ENCODE measurements at regions not wholly inside any gene's neighbourhood (a gene's known extent, or its start where the extent isn't known, plus 50 kb on each side); places are given as distances from the start of the nearest gene placed in this dataset.

GRCh38 chr7:41466760-41467384 lies 236.0 kb downstream of the INHBA start:
- no peak overlapping the region for H3K4me3 ChIP-seq (ENCODE audit: low read depth, low read length)

GRCh38 chr7:41465571-41465970 lies 237.3 kb downstream of the INHBA start:
- H3K27ac ChIP-seq (ENCODE audit: low read depth, low read length) = no peak overlapping the region
- no peaks in the 10 kb centered on the region for H3K36me3 ChIP-seq (ENCODE audit: control insufficient read depth, insufficient read depth, low read length)
- no peaks in the 10 kb centered on the region for H3K9me3 ChIP-seq (ENCODE audit: control insufficient read depth, insufficient read depth, low read depth, low read length)
- no peak overlapping the region for H3K4me3 ChIP-seq (ENCODE audit: low read depth, low read length)
- no peaks in the 10 kb centered on the region for H3K27me3 ChIP-seq (ENCODE audit: control insufficient read depth, insufficient read depth, low read length)
- no peaks in the 10 kb centered on the region for H3K4me1 ChIP-seq (ENCODE audit: control insufficient read depth, insufficient read depth, low read length)
- H3K9ac ChIP-seq (ENCODE audit: low read length) = no peak overlapping the region

More at GRCh38 chr7:41466760-41467384, 236.0 kb downstream of the INHBA start:
- Histone ChIP-seq H3K9ac (ENCODE audit: low read length) (no peak overlapping the region), H3K27me3 (ENCODE audit: control insufficient read depth, insufficient read depth, low read length) (no peaks in the 10 kb centered on the region), H3K9me3 (ENCODE audit: control insufficient read depth, insufficient read depth, low read depth, low read length) (no peaks in the 10 kb centered on the region), H3K27ac (ENCODE audit: low read depth, low read length) (no peak overlapping the region), H3K4me1 (ENCODE audit: control insufficient read depth, insufficient read depth, low read length) (no peaks in the 10 kb centered on the region), H3K36me3 (ENCODE audit: control insufficient read depth, insufficient read depth, low read length) (no peaks in the 10 kb centered on the region)

DNA sequence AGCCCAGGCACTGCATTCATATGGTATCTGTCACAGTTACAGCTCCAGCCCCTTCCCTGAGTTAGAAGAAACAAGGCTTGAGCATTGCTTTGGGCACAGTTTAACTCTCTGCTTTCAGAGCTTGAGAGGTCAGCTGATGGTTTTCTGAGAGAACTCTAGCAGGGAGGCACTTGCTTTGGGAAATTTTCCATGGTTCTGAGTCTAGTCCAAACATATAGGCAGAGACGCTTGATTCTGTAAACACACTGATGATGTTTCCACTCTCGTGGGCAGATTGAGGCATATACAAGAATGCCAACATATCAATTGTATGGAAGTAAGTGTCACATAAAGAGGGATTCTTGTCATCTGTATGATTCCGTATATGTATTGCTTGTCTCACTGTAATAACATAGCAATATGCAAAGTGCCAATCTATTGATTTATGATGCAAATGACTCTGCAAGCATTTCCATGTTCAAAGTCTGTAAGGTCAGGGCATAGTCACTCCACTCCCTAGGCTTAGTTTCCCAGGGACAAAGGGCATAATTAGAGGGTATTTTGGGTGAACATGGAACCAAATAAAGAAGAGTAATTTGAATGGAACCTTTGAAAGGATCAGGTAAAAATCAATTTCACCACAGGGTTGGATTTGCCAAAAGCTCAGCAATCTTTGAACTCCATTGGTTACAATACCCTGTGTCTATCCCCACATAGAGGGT lies 239.0 kb downstream of the INHBA start:
- H3K27me3 ChIP-seq (ENCODE audit: control insufficient read depth, insufficient read depth, low read length) = no peaks in the 10 kb centered on the region
- H3K4me3 ChIP-seq (ENCODE audit: low read depth, low read length) = no peak overlapping the region
- no peak overlapping the region for H3K27ac ChIP-seq (ENCODE audit: low read depth, low read length)
- no peaks in the 10 kb centered on the region for H3K9me3 ChIP-seq (ENCODE audit: control insufficient read depth, insufficient read depth, low read depth, low read length)
- no peaks in the 10 kb centered on the region for H3K36me3 ChIP-seq (ENCODE audit: control insufficient read depth, insufficient read depth, low read length)
- H3K9ac ChIP-seq (ENCODE audit: low read length) = no peak overlapping the region
- no peaks in the 10 kb centered on the region for H3K4me1 ChIP-seq (ENCODE audit: control insufficient read depth, insufficient read depth, low read length)

DNA sequence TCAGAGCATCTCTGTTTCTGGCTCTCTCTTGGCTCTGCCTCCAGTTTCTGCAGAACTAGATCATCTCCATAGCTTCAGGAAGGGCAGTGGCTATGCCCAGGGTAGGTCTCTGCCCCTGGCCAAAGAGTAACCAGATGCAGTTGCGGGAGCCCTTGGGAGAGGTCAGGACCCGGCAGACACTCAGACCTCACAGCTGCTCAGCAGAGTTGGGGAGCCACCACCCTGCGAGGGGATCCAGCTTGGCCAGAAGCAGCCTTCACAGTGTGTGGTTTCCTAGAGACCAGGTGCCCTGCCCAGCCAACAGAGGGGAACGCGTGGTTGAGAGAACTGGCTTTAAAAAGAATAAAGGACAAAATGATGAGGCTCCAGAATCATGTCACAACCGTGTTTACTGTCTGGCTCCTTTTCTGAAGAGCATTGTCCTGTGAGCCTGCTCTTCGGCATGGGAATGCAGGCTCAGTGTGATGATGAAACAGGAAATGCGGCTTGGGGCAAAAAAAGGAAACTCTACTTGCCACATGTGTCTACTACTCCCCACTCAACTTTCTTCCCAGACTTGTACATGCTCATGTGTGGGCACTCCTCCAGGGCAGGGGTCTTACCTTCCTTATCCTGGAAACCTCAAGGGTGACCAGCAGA lies 243.1 kb downstream of the INHBA start:
- H3K27me3 ChIP-seq (ENCODE audit: control insufficient read depth, insufficient read depth, low read length) = no peaks in the 10 kb centered on the region
- no peak overlapping the region for H3K9ac ChIP-seq (ENCODE audit: low read length)
- no peaks in the 10 kb centered on the region for H3K9me3 ChIP-seq (ENCODE audit: control insufficient read depth, insufficient read depth, low read depth, low read length)
- H3K4me1 ChIP-seq (ENCODE audit: control insufficient read depth, insufficient read depth, low read length) = no peaks in the 10 kb centered on the region
- H3K4me3 ChIP-seq (ENCODE audit: low read depth, low read length) = no peak overlapping the region
- no peaks in the 10 kb centered on the region for H3K36me3 ChIP-seq (ENCODE audit: control insufficient read depth, insufficient read depth, low read length)
- no peak overlapping the region for H3K27ac ChIP-seq (ENCODE audit: low read depth, low read length)

DNA sequence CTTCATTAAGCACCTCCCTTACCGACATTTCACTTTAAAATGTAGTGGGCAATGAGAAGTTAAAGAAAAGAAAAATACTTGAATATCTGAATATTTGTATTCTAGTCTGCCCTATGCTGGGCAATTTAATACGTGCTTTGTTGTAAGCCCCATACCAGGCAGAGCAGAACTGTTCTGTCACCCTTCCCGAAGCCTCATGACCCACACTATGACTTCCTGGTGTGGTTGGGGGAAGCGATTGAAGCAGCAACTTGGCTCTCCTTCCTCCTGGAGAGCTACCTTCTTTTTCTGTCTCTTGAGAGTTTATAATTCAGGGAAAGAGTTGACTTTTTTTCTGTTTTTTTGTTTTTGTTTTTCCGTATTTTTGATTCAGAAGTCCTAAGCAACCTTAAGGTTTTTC lies 243.7 kb downstream of the INHBA start:
- Histone ChIP-seq H3K36me3 (ENCODE audit: control insufficient read depth, insufficient read depth, low read length) (no peaks in the 10 kb centered on the region), H3K4me1 (ENCODE audit: control insufficient read depth, insufficient read depth, low read length) (no peaks in the 10 kb centered on the region), H3K9ac (ENCODE audit: low read length) (no peak overlapping the region), H3K27ac (ENCODE audit: low read depth, low read length) (no peak overlapping the region), H3K9me3 (ENCODE audit: control insufficient read depth, insufficient read depth, low read depth, low read length) (no peaks in the 10 kb centered on the region), H3K27me3 (ENCODE audit: control insufficient read depth, insufficient read depth, low read length) (no peaks in the 10 kb centered on the region), H3K4me3 (ENCODE audit: low read depth, low read length) (no peak overlapping the region)

DNA sequence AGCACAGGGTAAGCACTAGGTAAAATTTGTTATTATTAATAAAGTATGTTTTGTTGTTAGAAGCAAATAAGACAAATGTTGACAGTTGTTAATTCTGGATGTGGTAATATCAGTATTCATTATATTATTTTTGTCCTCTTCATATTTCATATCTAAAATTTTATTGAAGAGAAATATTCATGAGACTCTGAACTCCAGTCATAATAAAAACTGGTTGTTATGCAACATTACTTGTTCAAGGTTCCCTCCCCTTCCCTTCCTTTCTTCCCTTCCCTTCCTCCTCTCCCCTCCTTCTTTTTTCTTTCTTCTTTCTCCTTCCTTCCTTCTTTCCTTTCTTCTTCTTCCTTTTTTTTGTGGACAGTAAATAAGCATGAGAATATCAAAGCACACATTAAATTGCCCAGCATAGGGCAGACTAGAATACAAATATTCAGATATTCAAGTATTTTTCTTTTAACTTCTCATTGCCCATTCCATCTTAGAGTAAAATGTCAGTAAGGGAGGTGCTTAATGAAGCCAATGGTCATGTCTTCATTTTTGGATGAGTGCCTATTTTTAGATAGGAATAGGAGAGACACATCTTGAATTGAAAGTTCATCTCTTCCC lies 245.0 kb downstream of the INHBA start:
- no peak overlapping the region for H3K9ac ChIP-seq (ENCODE audit: low read length)
- H3K27me3 ChIP-seq (ENCODE audit: control insufficient read depth, insufficient read depth, low read length) = no peaks in the 10 kb centered on the region
- H3K36me3 ChIP-seq (ENCODE audit: control insufficient read depth, insufficient read depth, low read length) = no peaks in the 10 kb centered on the region
- H3K4me1 ChIP-seq (ENCODE audit: control insufficient read depth, insufficient read depth, low read length) = no peaks in the 10 kb centered on the region
- H3K27ac ChIP-seq (ENCODE audit: low read depth, low read length) = no peak overlapping the region
- no peak overlapping the region for H3K4me3 ChIP-seq (ENCODE audit: low read depth, low read length)
- H3K9me3 ChIP-seq (ENCODE audit: control insufficient read depth, insufficient read depth, low read depth, low read length) = no peaks in the 10 kb centered on the region

- Histone ChIP-seq H3K4me3 (ENCODE audit: low read depth, low read length) (no peak overlapping the region), H3K27me3 (ENCODE audit: control insufficient read depth, insufficient read depth, low read length) (no peaks in the 10 kb centered on the region), H3K4me1 (ENCODE audit: control insufficient read depth, insufficient read depth, low read length) (0 out of 2 replicates have a peak, but pooled peaks cover 6% of the 10 kb centered on the region), H3K36me3 (ENCODE audit: control insufficient read depth, insufficient read depth, low read length) (no peaks in the 10 kb centered on the region), H3K9me3 (ENCODE audit: control insufficient read depth, insufficient read depth, low read depth, low read length) (no peaks in the 10 kb centered on the region), H3K27ac (ENCODE audit: low read depth, low read length) (no peak overlapping the region), H3K9ac (ENCODE audit: low read length) (no peak overlapping the region)
Measured at GRCh38 chr7:41451826-41452225, 251.1 kb downstream of the INHBA start.

DNA sequence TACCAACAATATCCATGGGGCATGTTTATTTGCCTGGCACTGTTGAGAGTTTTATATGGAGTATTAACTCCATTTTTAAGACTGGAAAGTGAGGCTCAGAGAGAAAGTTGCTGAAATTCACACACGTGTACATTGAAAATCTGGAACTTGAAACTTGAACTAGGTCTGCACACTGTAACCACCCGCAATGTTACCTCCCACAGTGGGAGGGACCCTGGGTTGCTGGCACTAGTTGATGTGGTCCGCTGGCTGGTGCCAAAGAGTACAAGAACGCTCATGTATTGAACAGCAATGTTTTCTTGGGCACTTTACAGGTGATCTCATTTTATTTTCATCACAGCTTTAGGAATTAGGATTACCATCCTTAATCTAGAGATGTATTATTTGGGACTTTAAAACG lies 253.2 kb downstream of the INHBA start:
- H3K4me1 ChIP-seq (ENCODE audit: control insufficient read depth, insufficient read depth, low read length) = peaks cover 20% of the 10 kb centered on the region
- no peaks in the 10 kb centered on the region for H3K27me3 ChIP-seq (ENCODE audit: control insufficient read depth, insufficient read depth, low read length)
- no peak overlapping the region for H3K9ac ChIP-seq (ENCODE audit: low read length)

GRCh38 chr7:41449286-41449685 lies 253.6 kb downstream of the INHBA start:
- H3K27me3 ChIP-seq (ENCODE audit: control insufficient read depth, insufficient read depth, low read length) = no peaks in the 10 kb centered on the region
- H3K27ac ChIP-seq (ENCODE audit: low read depth, low read length) = no peak overlapping the region
- peaks cover 20% of the 10 kb centered on the region for H3K4me1 ChIP-seq (ENCODE audit: control insufficient read depth, insufficient read depth, low read length)
- H3K9me3 ChIP-seq (ENCODE audit: control insufficient read depth, insufficient read depth, low read depth, low read length) = no peaks in the 10 kb centered on the region
- H3K9ac ChIP-seq (ENCODE audit: low read length) = no peak overlapping the region
- no peak overlapping the region for H3K4me3 ChIP-seq (ENCODE audit: low read depth, low read length)
- H3K36me3 ChIP-seq (ENCODE audit: control insufficient read depth, insufficient read depth, low read length) = no peaks in the 10 kb centered on the region

More for the DNA sequence above, 253.2 kb downstream of the INHBA start:
- H3K9me3 ChIP-seq (ENCODE audit: control insufficient read depth, insufficient read depth, low read depth, low read length) = no peaks in the 10 kb centered on the region
- no peak overlapping the region for H3K4me3 ChIP-seq (ENCODE audit: low read depth, low read length)
- H3K36me3 ChIP-seq (ENCODE audit: control insufficient read depth, insufficient read depth, low read length) = no peaks in the 10 kb centered on the region
- H3K27ac ChIP-seq (ENCODE audit: low read depth, low read length) = no peak overlapping the region

- H3K27ac ChIP-seq (ENCODE audit: low read depth, low read length) = no peak overlapping the region
- H3K36me3 ChIP-seq (ENCODE audit: control insufficient read depth, insufficient read depth, low read length) = no peaks in the 10 kb centered on the region
- peaks cover 20% of the 10 kb centered on the region for H3K4me1 ChIP-seq (ENCODE audit: control insufficient read depth, insufficient read depth, low read length)
- no peak overlapping the region for H3K4me3 ChIP-seq (ENCODE audit: low read depth, low read length)
- H3K9ac ChIP-seq (ENCODE audit: low read length) = no peak overlapping the region
- no peaks in the 10 kb centered on the region for H3K27me3 ChIP-seq (ENCODE audit: control insufficient read depth, insufficient read depth, low read length)
- no peaks in the 10 kb centered on the region for H3K9me3 ChIP-seq (ENCODE audit: control insufficient read depth, insufficient read depth, low read depth, low read length)
Measured at GRCh38 chr7:41448104-41448503, 254.8 kb downstream of the INHBA start.
